ENCODE measurements at regions not wholly inside any gene's neighbourhood (a gene's known extent, or its start where the extent isn't known, plus 50 kb on each side); places are given as distances from the start of the nearest gene placed in this dataset.
"Not testable (repeated sequence)": the region's sequence is repeated elsewhere in the genome, so short reads cannot be mapped to it uniquely, and the experiment has no call there.

- peaks cover 22% of the 10 kb centered on the region for H3K4me1 Mint-ChIP-seq (ENCODE audit: low read depth)
- H3K36me3 Mint-ChIP-seq: peaks cover 9% of the 10 kb centered on the region
- no peak overlapping the region for H3K27ac Mint-ChIP-seq
- H3K9me3 Mint-ChIP-seq (ENCODE audit: low read depth): no peaks in the 10 kb centered on the region
- H3K27me3 Mint-ChIP-seq: no peaks in the 10 kb centered on the region
- no peak overlapping the region for H3K4me3 Mint-ChIP-seq
Measured at GRCh38 chr3:101999177-101999779, 150.0 kb downstream of the NFKBIZ start.

GRCh38 chr3:102000620-102001209 lies 151.4 kb downstream of the NFKBIZ start:
- Mint-ChIP-seq H3K4me1 (ENCODE audit: low read depth) (peaks cover 14% of the 10 kb centered on the region), H3K4me3 (no peak overlapping the region), H3K36me3 (peaks cover 9% of the 10 kb centered on the region), H3K9me3 (ENCODE audit: low read depth) (no peaks in the 10 kb centered on the region), H3K27me3 (no peaks in the 10 kb centered on the region), H3K27ac (no peak overlapping the region)

GRCh38 chr3:102002056-102002455 lies 152.7 kb downstream of the NFKBIZ start:
- no peaks in the 10 kb centered on the region for H3K27me3 Mint-ChIP-seq
- peaks cover 8% of the 10 kb centered on the region for H3K4me1 Mint-ChIP-seq (ENCODE audit: low read depth)
- H3K9me3 Mint-ChIP-seq (ENCODE audit: low read depth): no peaks in the 10 kb centered on the region
- H3K27ac Mint-ChIP-seq: no peak overlapping the region
- H3K4me3 Mint-ChIP-seq: no peak overlapping the region
- H3K36me3 Mint-ChIP-seq: peaks cover 5% of the 10 kb centered on the region

GRCh38 chr3:102004561-102004960 lies 155.2 kb downstream of the NFKBIZ start:
- Mint-ChIP-seq H3K36me3 (peaks cover 2% of the 10 kb centered on the region), H3K27ac (no peak overlapping the region)

GRCh38 chr3:102005551-102005950 lies 156.2 kb downstream of the NFKBIZ start:
- no peaks in the 10 kb centered on the region for H3K4me1 Mint-ChIP-seq (ENCODE audit: low read depth)

More at GRCh38 chr3:102004561-102004960, 155.2 kb downstream of the NFKBIZ start:
- H3K27me3 Mint-ChIP-seq: no peaks in the 10 kb centered on the region
- peaks cover 3% of the 10 kb centered on the region for H3K4me1 Mint-ChIP-seq (ENCODE audit: low read depth)
- no peaks in the 10 kb centered on the region for H3K9me3 Mint-ChIP-seq (ENCODE audit: low read depth)
- no peak overlapping the region for H3K4me3 Mint-ChIP-seq

GRCh38 chr3:102006812-102007485 lies 157.6 kb downstream of the NFKBIZ start:
- Mint-ChIP-seq H3K9me3 (ENCODE audit: low read depth) (no peaks in the 10 kb centered on the region), H3K4me3 (no peak overlapping the region), H3K27me3 (no peaks in the 10 kb centered on the region), H3K36me3 (peaks cover 10% of the 10 kb centered on the region), H3K4me1 (ENCODE audit: low read depth) (no peaks in the 10 kb centered on the region), H3K27ac (no peak overlapping the region)

More at GRCh38 chr3:102005551-102005950, 156.2 kb downstream of the NFKBIZ start:
- peaks cover 6% of the 10 kb centered on the region for H3K36me3 Mint-ChIP-seq
- H3K27ac Mint-ChIP-seq: no peak overlapping the region
- H3K27me3 Mint-ChIP-seq: no peaks in the 10 kb centered on the region
- H3K9me3 Mint-ChIP-seq (ENCODE audit: low read depth): no peaks in the 10 kb centered on the region
- H3K4me3 Mint-ChIP-seq: no peak overlapping the region

GRCh38 chr3:102008436-102008835 lies 159.1 kb downstream of the NFKBIZ start:
- not testable (repeated sequence) for H3K4me3 Mint-ChIP-seq; H3K27ac Mint-ChIP-seq; H3K27me3 Mint-ChIP-seq; H3K36me3 Mint-ChIP-seq; H3K9me3 Mint-ChIP-seq (ENCODE audit: low read depth); H3K4me1 Mint-ChIP-seq (ENCODE audit: low read depth)

GRCh38 chr3:102016417-102016816 lies 167.1 kb downstream of the NFKBIZ start:
- no peaks in the 10 kb centered on the region for H3K9me3 Mint-ChIP-seq (ENCODE audit: low read depth)
- no peak overlapping the region for H3K4me3 Mint-ChIP-seq
- H3K4me1 Mint-ChIP-seq (ENCODE audit: low read depth): peaks cover 32% of the 10 kb centered on the region
- H3K36me3 Mint-ChIP-seq: no peaks in the 10 kb centered on the region
- no peak overlapping the region for H3K27ac Mint-ChIP-seq
- H3K27me3 Mint-ChIP-seq: no peaks in the 10 kb centered on the region

GRCh38 chr3:102017784-102018183 lies 168.5 kb downstream of the NFKBIZ start:
- no peaks in the 10 kb centered on the region for H3K27me3 Mint-ChIP-seq
- H3K36me3 Mint-ChIP-seq: no peaks in the 10 kb centered on the region
- H3K4me3 Mint-ChIP-seq: no peak overlapping the region
- H3K9me3 Mint-ChIP-seq (ENCODE audit: low read depth): no peaks in the 10 kb centered on the region
- H3K4me1 Mint-ChIP-seq (ENCODE audit: low read depth): peaks cover 34% of the 10 kb centered on the region
- H3K27ac Mint-ChIP-seq: peak overlapping the region; percentile 18

GRCh38 chr3:102018551-102018950 lies 169.2 kb downstream of the NFKBIZ start:
- Mint-ChIP-seq H3K9me3 (ENCODE audit: low read depth) (no peaks in the 10 kb centered on the region), H3K4me1 (ENCODE audit: low read depth) (peaks cover 34% of the 10 kb centered on the region), H3K36me3 (no peaks in the 10 kb centered on the region), H3K27me3 (no peaks in the 10 kb centered on the region), H3K4me3 (no peak overlapping the region), H3K27ac (no peak overlapping the region)

GRCh38 chr3:102020735-102021134 lies 171.4 kb downstream of the NFKBIZ start:
- H3K27me3 Mint-ChIP-seq: no peaks in the 10 kb centered on the region
- H3K36me3 Mint-ChIP-seq: peaks cover 3% of the 10 kb centered on the region
- H3K9me3 Mint-ChIP-seq (ENCODE audit: low read depth): no peaks in the 10 kb centered on the region
- no peak overlapping the region for H3K4me3 Mint-ChIP-seq
- peaks cover 42% of the 10 kb centered on the region for H3K4me1 Mint-ChIP-seq (ENCODE audit: low read depth)
- no peak overlapping the region for H3K27ac Mint-ChIP-seq

GRCh38 chr3:102024270-102024904 lies 175.1 kb downstream of the NFKBIZ start:
- Mint-ChIP-seq H3K4me1 (ENCODE audit: low read depth) (peaks cover 25% of the 10 kb centered on the region), H3K36me3 (peaks cover 3% of the 10 kb centered on the region)

GRCh38 chr3:102025606-102026270 lies 176.4 kb downstream of the NFKBIZ start:
- H3K36me3 Mint-ChIP-seq: peaks cover 3% of the 10 kb centered on the region
- H3K4me1 Mint-ChIP-seq (ENCODE audit: low read depth): peaks cover 16% of the 10 kb centered on the region
- no peaks in the 10 kb centered on the region for H3K27me3 Mint-ChIP-seq
- H3K9me3 Mint-ChIP-seq (ENCODE audit: low read depth): no peaks in the 10 kb centered on the region
- H3K27ac Mint-ChIP-seq: no peak overlapping the region
- no peak overlapping the region for H3K4me3 Mint-ChIP-seq

More at GRCh38 chr3:102024270-102024904, 175.1 kb downstream of the NFKBIZ start:
- H3K27me3 Mint-ChIP-seq: no peaks in the 10 kb centered on the region
- H3K9me3 Mint-ChIP-seq (ENCODE audit: low read depth): no peaks in the 10 kb centered on the region
- no peak overlapping the region for H3K27ac Mint-ChIP-seq
- H3K4me3 Mint-ChIP-seq: no peak overlapping the region

- no peaks in the 10 kb centered on the region for H3K9me3 Mint-ChIP-seq (ENCODE audit: low read depth)
- H3K27me3 Mint-ChIP-seq: no peaks in the 10 kb centered on the region
- H3K4me1 Mint-ChIP-seq (ENCODE audit: low read depth): peaks cover 10% of the 10 kb centered on the region
- peaks cover 3% of the 10 kb centered on the region for H3K36me3 Mint-ChIP-seq
- no peak overlapping the region for H3K4me3 Mint-ChIP-seq
- no peak overlapping the region for H3K27ac Mint-ChIP-seq
Measured at GRCh38 chr3:102026656-102027055, 177.3 kb downstream of the NFKBIZ start.

GRCh38 chr3:102030661-102031060 lies 181.3 kb downstream of the NFKBIZ start:
- Mint-ChIP-seq H3K27me3 (no peaks in the 10 kb centered on the region), H3K27ac (peak overlapping the region; percentile 19), H3K9me3 (ENCODE audit: low read depth) (no peaks in the 10 kb centered on the region), H3K36me3 (no peaks in the 10 kb centered on the region), H3K4me3 (no peak overlapping the region), H3K4me1 (ENCODE audit: low read depth) (peaks cover 2% of the 10 kb centered on the region)
